ENCODE measurements at regions not wholly inside any gene's neighbourhood (a gene's known extent, or its start where the extent isn't known, plus 50 kb on each side); places are given as distances from the start of the nearest gene placed in this dataset.

GRCh38 chr13:44011036-44011435 is 131.3 kb downstream of the LACC1 start:
- Histone ChIP-seq H3K27me3 (ENCODE audit: control insufficient read depth, insufficient read depth, low read length, poor library complexity, severe bottlenecking) (no peaks in the 10 kb centered on the region), H3K9me3 (ENCODE audit: control insufficient read depth, low read length) (no peaks in the 10 kb centered on the region), H3K4me1 (ENCODE audit: control insufficient read depth, insufficient read depth, low read length) (peaks cover 6% of the 10 kb centered on the region), H3K4me3 (ENCODE audit: low read length) (no peak overlapping the region), H3K27ac (ENCODE audit: low read depth, low read length) (no peak overlapping the region), H3K9ac (ENCODE audit: extremely low read depth, low read length, poor library complexity, severe bottlenecking) (no peak overlapping the region), H3K36me3 (ENCODE audit: control insufficient read depth, insufficient read depth, low read length) (no peaks in the 10 kb centered on the region)
- 95 to 100% methylated on average over 2 of the region's 2 CpGs for WGBS, 2 experiments (ENCODE audit: insufficient coverage in 1 of 2, insufficient read length in 1 of 2)
- Mint-ChIP-seq H3K4me3 (no peak overlapping the region), H3K9me3 (peaks cover 4% of the 10 kb centered on the region), H3K4me1 (peaks cover 14% of the 10 kb centered on the region), H3K27me3 (ENCODE audit: insufficient read depth) (no peaks in the 10 kb centered on the region), H3K27ac (no peak overlapping the region), H3K36me3 (ENCODE audit: low read depth) (no peaks in the 10 kb centered on the region)
- no peak for TF ChIP-seq CTCF (conservative IDR thresholded peaks at IDR 0.05)
- no peak for DNase-seq

GRCh38 chr13:44012910-44013757 is 133.4 kb downstream of the LACC1 start:
- H3K4me1 Mint-ChIP-seq: peaks cover 14% of the 10 kb centered on the region
- Histone ChIP-seq H3K27me3 (ENCODE audit: control insufficient read depth, insufficient read depth, low read length, poor library complexity, severe bottlenecking) (no peaks in the 10 kb centered on the region), H3K4me3 (ENCODE audit: low read length) (no peak overlapping the region), H3K27ac (ENCODE audit: low read depth, low read length) (no peak overlapping the region), H3K9me3 (ENCODE audit: control insufficient read depth, low read length) (no peaks in the 10 kb centered on the region), H3K36me3 (ENCODE audit: control insufficient read depth, insufficient read depth, low read length) (no peaks in the 10 kb centered on the region), H3K4me1 (ENCODE audit: control insufficient read depth, insufficient read depth, low read length) (no peaks in the 10 kb centered on the region), H3K9ac (ENCODE audit: extremely low read depth, low read length, poor library complexity, severe bottlenecking) (no peak overlapping the region)
- H3K4me3 Mint-ChIP-seq: no peak overlapping the region
- no peak overlapping the region for H3K27ac Mint-ChIP-seq
- H3K9me3 Mint-ChIP-seq: no peaks in the 10 kb centered on the region
- no peaks in the 10 kb centered on the region for H3K27me3 Mint-ChIP-seq (ENCODE audit: insufficient read depth)
- DNase-seq: no peak
- H3K36me3 Mint-ChIP-seq (ENCODE audit: low read depth): no peaks in the 10 kb centered on the region
- WGBS, 2 experiments (ENCODE audit: insufficient coverage in 1 of 2, insufficient read length in 1 of 2): 94 to 98% methylated on average over 6 to 8 of the region's 8 CpGs
- no peak for TF ChIP-seq CTCF (conservative IDR thresholded peaks at IDR 0.05)

GRCh38 chr13:44013758-44014291 is 134.1 kb downstream of the LACC1 start:
- H3K4me1 ChIP-seq (ENCODE audit: control insufficient read depth, insufficient read depth, low read length): no peaks in the 10 kb centered on the region
- H3K9me3 ChIP-seq (ENCODE audit: control insufficient read depth, low read length): no peaks in the 10 kb centered on the region
- no peaks in the 10 kb centered on the region for H3K36me3 ChIP-seq (ENCODE audit: control insufficient read depth, insufficient read depth, low read length)
- DNase-seq: no peak
- no peak overlapping the region for H3K4me3 ChIP-seq (ENCODE audit: low read length)
- no peak overlapping the region for H3K27ac ChIP-seq (ENCODE audit: low read depth, low read length)
- WGBS, 2 experiments (ENCODE audit: insufficient coverage in 1 of 2, insufficient read length in 1 of 2): 85 to 100% methylated on average over 1 to 4 of the region's 4 CpGs
- no peak overlapping the region for H3K27ac Mint-ChIP-seq
- no peaks in the 10 kb centered on the region for H3K27me3 Mint-ChIP-seq (ENCODE audit: insufficient read depth)
- no peak overlapping the region for H3K9ac ChIP-seq (ENCODE audit: extremely low read depth, low read length, poor library complexity, severe bottlenecking)
- no peaks in the 10 kb centered on the region for H3K36me3 Mint-ChIP-seq (ENCODE audit: low read depth)
- H3K4me1 Mint-ChIP-seq: peaks cover 17% of the 10 kb centered on the region
- H3K9me3 Mint-ChIP-seq: no peaks in the 10 kb centered on the region
- no peak overlapping the region for H3K4me3 Mint-ChIP-seq
- no peaks in the 10 kb centered on the region for H3K27me3 ChIP-seq (ENCODE audit: control insufficient read depth, insufficient read depth, low read length, poor library complexity, severe bottlenecking)
- no peak for TF ChIP-seq CTCF (conservative IDR thresholded peaks at IDR 0.05)

All from endodermal cell (in vitro differentiated cells).